ENCODE measurements at regions not wholly inside any gene's neighbourhood (a gene's known extent, or its start where the extent isn't known, plus 50 kb on each side); places are given as distances from the start of the nearest gene placed in this dataset.

- DNase-seq (ENCODE audit: low read depth, low spot score) (no peak), ATAC-seq (no peak)
- TF ChIP-seq SIN3A (IDR thresholded peaks at IDR 0.05; ENCODE audit: borderline replicate concordance, insufficient read depth, low read depth, low read length) (no peak), REST (IDR thresholded peaks at IDR 0.05; ENCODE audit: insufficient read depth in 1 of 2, low read depth in 2 of 2, low read length in 1 of 2) (no peak), POLR2AphosphoS5 (IDR thresholded peaks at IDR 0.05; ENCODE audit: low read depth, low read length) (no peak), CTCF (IDR thresholded peaks at IDR 0.05) (no peak), TCF7L2 (IDR thresholded peaks at IDR 0.05; ENCODE audit: low read depth, low read length) (no peak)
- no peaks in the 10 kb centered on the region for H3K27me3 ChIP-seq (ENCODE audit: control insufficient read depth, insufficient read depth, low read length)
- ChIA-PET POLR2A (interaction anchor here (0.7 kb wide), 1 partner anchor 9 kb away, joined by 11 read pairs; no protein-coding TSS in a partner anchor), CTCF (interaction anchor here (0.7 kb wide), 1 partner anchor 264 kb away, joined by 3 read pairs; no protein-coding TSS in a partner anchor)
- no peaks in the 10 kb centered on the region for H3K9me3 ChIP-seq (ENCODE audit: control insufficient read depth, insufficient read depth, low read depth, low read length)
- H3K27ac ChIP-seq (ENCODE audit: low read length), result no peak overlapping the region
- in situ Hi-C loops (cut with HindIII; ENCODE audit: low pct_unique_long_range_greater_than_20kb, low sequenced_read_pairs) (no loop called here), intact Hi-C loops (cut with micrococcal nuclease; ENCODE audit: unreplicated experiment) (no loop called here)
- no peak overlapping the region for H3K4me3 ChIP-seq (ENCODE audit: low read depth in 2 of 2, low read length in 2 of 2)
- no TSS peak for BruUV-seq (replicated peaks)
- H3K36me3 ChIP-seq (ENCODE audit: control insufficient read depth, insufficient read depth, low read length), result no peaks in the 10 kb centered on the region
- H3K4me1 ChIP-seq (ENCODE audit: control insufficient read depth, insufficient read depth, low read length), result peaks cover 11% of the 10 kb centered on the region; the same call in 1 of the 2 replicates
These were observed 87.5 kb upstream of the SOX9 start for GRCh38 chr17:72033334-72033733.

GRCh38 chr17:72034000-72034399, 86.8 kb upstream of the SOX9 start:
- intact Hi-C loops (cut with micrococcal nuclease; ENCODE audit: unreplicated experiment), result no loop called here
- Histone ChIP-seq H3K27ac (ENCODE audit: low read length) (no peak overlapping the region), H3K36me3 (ENCODE audit: control insufficient read depth, insufficient read depth, low read length) (no peaks in the 10 kb centered on the region), H3K4me3 (ENCODE audit: low read depth in 2 of 2, low read length in 2 of 2) (no peak overlapping the region), H3K9me3 (ENCODE audit: control insufficient read depth, insufficient read depth, low read depth, low read length) (no peaks in the 10 kb centered on the region), H3K4me1 (ENCODE audit: control insufficient read depth, insufficient read depth, low read length) (peaks cover 11% of the 10 kb centered on the region; the same call in 1 of the 2 replicates), H3K27me3 (ENCODE audit: control insufficient read depth, insufficient read depth, low read length) (peaks cover 2% of the 10 kb centered on the region; the same call in 1 of the 2 replicates)
- TF ChIP-seq CTCF (IDR thresholded peaks at IDR 0.05), result no peak
- no peak for TF ChIP-seq SIN3A (IDR thresholded peaks at IDR 0.05; ENCODE audit: borderline replicate concordance, insufficient read depth, low read depth, low read length)
- no peak for TF ChIP-seq REST (IDR thresholded peaks at IDR 0.05; ENCODE audit: insufficient read depth in 1 of 2, low read depth in 2 of 2, low read length in 1 of 2)
- DNase-seq (ENCODE audit: low read depth, low spot score) (no peak), ATAC-seq (no peak)
- POLR2A ChIA-PET, result interaction anchor here (0.7 kb wide), 1 partner anchor 10 kb away, joined by 11 read pairs; no protein-coding TSS in a partner anchor
- CTCF ChIA-PET, result interaction anchor here (0.7 kb wide), 1 partner anchor 264 kb away, joined by 3 read pairs; no protein-coding TSS in a partner anchor
- in situ Hi-C loops (cut with HindIII; ENCODE audit: low pct_unique_long_range_greater_than_20kb, low sequenced_read_pairs), result no loop called here
- BruUV-seq (replicated peaks), result no TSS peak

Data from Panc1 (cell line).